ENCODE measurements at regions not wholly inside any gene's neighbourhood (a gene's known extent, or its start where the extent isn't known, plus 50 kb on each side); places are given as distances from the start of the nearest gene placed in this dataset.

DNA sequence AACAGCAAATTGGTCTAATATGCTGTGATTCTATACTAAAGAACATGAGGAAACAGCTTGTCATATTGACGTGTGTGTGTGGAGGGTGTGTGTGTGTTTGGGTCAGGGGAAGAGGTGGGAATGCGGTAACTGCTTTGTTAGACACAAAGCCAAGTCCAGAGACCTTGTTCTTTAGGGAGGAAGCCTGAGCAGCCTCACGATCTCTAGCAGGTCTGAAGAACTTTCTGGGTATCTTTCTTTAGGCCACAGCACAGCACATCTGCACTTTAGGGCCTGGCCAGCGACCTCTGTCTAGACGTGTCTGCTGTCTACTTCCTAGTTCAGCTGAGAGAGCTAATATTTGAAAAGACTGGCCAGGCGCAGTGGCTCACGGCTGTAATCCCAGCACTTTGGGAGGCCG, 220.0 kb upstream of the TPRG1 start:
- TF ChIP-seq OSR1 (CRISPR knock-in tag; IDR thresholded peaks at IDR 0.05) (no peak), SNAI2 (CRISPR knock-in tag; IDR thresholded peaks at IDR 0.05) (no peak), GLIS3 (CRISPR knock-in tag; IDR thresholded peaks at IDR 0.05) (no peak), ARNTL (CRISPR knock-in tag; IDR thresholded peaks at IDR 0.05; ENCODE audit: borderline replicate concordance, low read depth) (no peak), CSDC2 (CRISPR knock-in tag; IDR thresholded peaks at IDR 0.05) (no peak), PPARA (CRISPR knock-in tag; IDR thresholded peaks at IDR 0.05; ENCODE audit: borderline replicate concordance) (no peak)
- ATAC-seq: no peak

DNA sequence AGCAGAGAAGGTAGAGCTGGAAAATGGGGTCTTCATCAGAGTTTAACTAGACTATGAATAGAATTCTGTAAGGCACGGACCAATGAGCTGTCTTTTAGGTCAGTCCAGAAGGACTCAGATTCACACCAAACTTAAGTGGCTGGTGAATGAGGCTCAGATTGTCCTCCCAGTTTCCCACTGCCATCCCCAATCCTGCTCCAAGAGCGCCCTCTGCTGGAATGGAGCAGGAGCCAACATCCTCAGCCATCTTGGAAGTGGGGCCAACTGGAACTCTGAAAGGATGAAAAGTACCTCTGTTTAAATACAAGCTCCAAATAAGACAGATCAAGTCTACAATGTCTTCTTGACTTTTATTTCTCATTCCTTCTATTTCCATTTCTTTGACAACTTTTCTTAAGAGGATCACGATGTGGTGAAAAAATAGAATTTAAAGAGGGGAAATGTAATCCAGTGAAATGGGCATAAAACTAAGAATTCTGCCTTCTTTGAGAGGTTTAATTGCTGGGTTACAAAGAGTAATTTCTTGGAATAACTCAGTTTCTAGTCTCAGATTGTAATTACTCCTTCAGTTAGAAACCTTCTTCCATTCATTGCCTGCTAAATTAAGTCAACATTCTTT, 217.1 kb upstream of the TPRG1 start:
- TF ChIP-seq, protein P1, sequence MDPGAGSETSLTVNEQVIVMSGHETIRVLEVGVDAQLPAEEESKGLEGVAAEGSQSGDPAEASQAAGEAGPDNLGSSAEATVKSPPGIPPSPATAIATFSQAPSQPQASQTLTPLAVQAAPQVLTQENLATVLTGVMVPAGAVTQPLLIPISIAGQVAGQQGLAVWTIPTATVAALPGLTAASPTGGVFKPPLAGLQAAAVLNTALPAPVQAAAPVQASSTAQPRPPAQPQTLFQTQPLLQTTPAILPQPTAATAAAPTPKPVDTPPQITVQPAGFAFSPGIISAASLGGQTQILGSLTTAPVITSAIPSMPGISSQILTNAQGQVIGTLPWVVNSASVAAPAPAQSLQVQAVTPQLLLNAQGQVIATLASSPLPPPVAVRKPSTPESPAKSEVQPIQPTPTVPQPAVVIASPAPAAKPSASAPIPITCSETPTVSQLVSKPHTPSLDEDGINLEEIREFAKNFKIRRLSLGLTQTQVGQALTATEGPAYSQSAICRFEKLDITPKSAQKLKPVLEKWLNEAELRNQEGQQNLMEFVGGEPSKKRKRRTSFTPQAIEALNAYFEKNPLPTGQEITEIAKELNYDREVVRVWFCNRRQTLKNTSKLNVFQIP (CRISPR knock-in tag; IDR thresholded peaks at IDR 0.05; ENCODE audit: borderline replicate concordance, low read depth): no peak
- TF ChIP-seq, protein P2, sequence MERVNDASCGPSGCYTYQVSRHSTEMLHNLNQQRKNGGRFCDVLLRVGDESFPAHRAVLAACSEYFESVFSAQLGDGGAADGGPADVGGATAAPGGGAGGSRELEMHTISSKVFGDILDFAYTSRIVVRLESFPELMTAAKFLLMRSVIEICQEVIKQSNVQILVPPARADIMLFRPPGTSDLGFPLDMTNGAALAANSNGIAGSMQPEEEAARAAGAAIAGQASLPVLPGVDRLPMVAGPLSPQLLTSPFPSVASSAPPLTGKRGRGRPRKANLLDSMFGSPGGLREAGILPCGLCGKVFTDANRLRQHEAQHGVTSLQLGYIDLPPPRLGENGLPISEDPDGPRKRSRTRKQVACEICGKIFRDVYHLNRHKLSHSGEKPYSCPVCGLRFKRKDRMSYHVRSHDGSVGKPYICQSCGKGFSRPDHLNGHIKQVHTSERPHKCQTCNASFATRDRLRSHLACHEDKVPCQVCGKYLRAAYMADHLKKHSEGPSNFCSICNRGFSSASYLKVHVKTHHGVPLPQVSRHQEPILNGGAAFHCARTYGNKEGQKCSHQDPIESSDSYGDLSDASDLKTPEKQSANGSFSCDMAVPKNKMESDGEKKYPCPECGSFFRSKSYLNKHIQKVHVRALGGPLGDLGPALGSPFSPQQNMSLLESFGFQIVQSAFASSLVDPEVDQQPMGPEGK (CRISPR knock-in tag; IDR thresholded peaks at IDR 0.05; ENCODE audit: borderline replicate concordance): no peak
- no peak for TF ChIP-seq GLIS3 (CRISPR knock-in tag; IDR thresholded peaks at IDR 0.05)
- ATAC-seq: peak; percentile 88

DNA sequence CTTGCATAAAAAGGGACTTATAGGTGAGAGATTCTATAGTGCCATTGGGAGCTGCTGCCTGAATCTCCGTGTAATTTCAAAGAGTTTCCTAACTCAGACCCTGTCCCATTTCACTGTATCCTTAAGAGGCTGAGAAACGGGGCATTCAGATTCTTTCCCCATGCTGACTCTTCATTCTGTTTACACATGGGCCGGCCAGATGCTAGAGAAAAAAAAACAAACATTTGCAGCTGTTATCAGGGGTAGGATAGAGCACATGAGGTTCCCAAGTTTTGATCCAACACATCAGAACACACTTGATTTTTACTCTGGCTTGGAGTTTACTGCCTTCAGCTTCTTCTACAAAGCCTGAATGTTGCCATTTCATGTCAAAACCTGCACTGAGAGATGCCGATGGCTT, 215.9 kb upstream of the TPRG1 start:
- no peak for TF ChIP-seq RARB (CRISPR knock-in tag; IDR thresholded peaks at IDR 0.05)
- no peak for TF ChIP-seq SNAI2 (CRISPR knock-in tag; IDR thresholded peaks at IDR 0.05)
- no peak for TF ChIP-seq ZNF8 (CRISPR knock-in tag; IDR thresholded peaks at IDR 0.05)
- TF ChIP-seq OSR1 (CRISPR knock-in tag; IDR thresholded peaks at IDR 0.05): no peak
- TF ChIP-seq, protein P3, sequence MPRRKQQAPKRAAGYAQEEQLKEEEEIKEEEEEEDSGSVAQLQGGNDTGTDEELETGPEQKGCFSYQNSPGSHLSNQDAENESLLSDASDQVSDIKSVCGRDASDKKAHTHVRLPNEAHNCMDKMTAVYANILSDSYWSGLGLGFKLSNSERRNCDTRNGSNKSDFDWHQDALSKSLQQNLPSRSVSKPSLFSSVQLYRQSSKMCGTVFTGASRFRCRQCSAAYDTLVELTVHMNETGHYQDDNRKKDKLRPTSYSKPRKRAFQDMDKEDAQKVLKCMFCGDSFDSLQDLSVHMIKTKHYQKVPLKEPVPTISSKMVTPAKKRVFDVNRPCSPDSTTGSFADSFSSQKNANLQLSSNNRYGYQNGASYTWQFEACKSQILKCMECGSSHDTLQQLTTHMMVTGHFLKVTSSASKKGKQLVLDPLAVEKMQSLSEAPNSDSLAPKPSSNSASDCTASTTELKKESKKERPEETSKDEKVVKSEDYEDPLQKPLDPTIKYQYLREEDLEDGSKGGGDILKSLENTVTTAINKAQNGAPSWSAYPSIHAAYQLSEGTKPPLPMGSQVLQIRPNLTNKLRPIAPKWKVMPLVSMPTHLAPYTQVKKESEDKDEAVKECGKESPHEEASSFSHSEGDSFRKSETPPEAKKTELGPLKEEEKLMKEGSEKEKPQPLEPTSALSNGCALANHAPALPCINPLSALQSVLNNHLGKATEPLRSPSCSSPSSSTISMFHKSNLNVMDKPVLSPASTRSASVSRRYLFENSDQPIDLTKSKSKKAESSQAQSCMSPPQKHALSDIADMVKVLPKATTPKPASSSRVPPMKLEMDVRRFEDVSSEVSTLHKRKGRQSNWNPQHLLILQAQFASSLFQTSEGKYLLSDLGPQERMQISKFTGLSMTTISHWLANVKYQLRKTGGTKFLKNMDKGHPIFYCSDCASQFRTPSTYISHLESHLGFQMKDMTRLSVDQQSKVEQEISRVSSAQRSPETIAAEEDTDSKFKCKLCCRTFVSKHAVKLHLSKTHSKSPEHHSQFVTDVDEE (CRISPR knock-in tag; IDR thresholded peaks at IDR 0.05): no peak
- TF ChIP-seq, protein P2 (CRISPR knock-in tag; IDR thresholded peaks at IDR 0.05; ENCODE audit: borderline replicate concordance): no peak
- no peak for TF ChIP-seq ESRRG (CRISPR knock-in tag; IDR thresholded peaks at IDR 0.05)
- no peak for TF ChIP-seq BACH2 (CRISPR knock-in tag; IDR thresholded peaks at IDR 0.05; ENCODE audit: borderline replicate concordance)
- TF ChIP-seq ARNTL (CRISPR knock-in tag; IDR thresholded peaks at IDR 0.05; ENCODE audit: borderline replicate concordance, low read depth): no peak
- no peak for ATAC-seq

DNA sequence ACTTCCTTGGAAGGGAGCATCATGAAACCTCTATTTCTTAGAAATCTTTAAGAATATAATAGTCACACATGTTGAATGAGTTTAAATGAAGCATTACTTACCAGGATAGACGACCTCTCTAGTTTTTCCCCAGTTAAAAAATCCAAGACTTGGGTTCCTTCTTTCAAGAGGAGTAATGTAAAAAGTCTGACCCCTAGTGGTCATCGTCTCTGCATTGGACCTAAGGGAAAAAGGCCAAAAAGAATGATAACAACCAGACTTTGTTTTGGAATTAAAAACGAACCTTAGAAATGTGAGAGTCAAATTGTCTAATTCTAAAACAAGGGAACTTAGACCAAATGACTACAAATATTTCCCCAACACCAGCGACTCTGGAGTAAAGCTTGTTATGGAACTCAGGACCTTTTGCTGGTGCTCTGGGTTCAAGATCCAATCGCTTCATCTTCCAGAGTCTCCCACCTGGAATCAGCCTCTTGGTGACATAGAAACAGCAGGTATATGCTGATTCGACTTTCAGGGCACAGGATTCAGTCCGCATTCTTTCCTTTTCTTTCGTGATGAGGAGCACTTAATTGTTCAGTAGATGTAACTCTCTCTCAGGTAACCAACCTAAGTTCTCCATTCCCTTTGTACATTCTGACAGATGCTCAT, 214.8 kb upstream of the TPRG1 start:
- peak; percentile 59 for ATAC-seq
- TF ChIP-seq SNAI2 (CRISPR knock-in tag; IDR thresholded peaks at IDR 0.05) (no peak), ISL1 (CRISPR knock-in tag; IDR thresholded peaks at IDR 0.05) (no peak), ZC3H10 (CRISPR knock-in tag; IDR thresholded peaks at IDR 0.05) (no peak), TOX (CRISPR knock-in tag; IDR thresholded peaks at IDR 0.05; ENCODE audit: borderline replicate concordance) (no peak), PPARA (CRISPR knock-in tag; IDR thresholded peaks at IDR 0.05; ENCODE audit: borderline replicate concordance) (no peak), RARB (CRISPR knock-in tag; IDR thresholded peaks at IDR 0.05) (no peak), ZFP3 (CRISPR knock-in tag; IDR thresholded peaks at IDR 0.05) (no peak), ZNF8 (CRISPR knock-in tag; IDR thresholded peaks at IDR 0.05) (no peak), CSDC2 (CRISPR knock-in tag; IDR thresholded peaks at IDR 0.05) (no peak)
